Muscle of back (tissue), 3 donors: ENCODE measurements at regions not wholly inside any gene's neighbourhood (a gene's known extent, or its start where the extent isn't known, plus 50 kb on each side); places are given as distances from the start of the nearest gene placed in this dataset.

Experiments used
- DNase-seq, 3 donors: peaks; one replicate each; pipeline versions ENCODE4 v3.0.0 to v3.0.0-alpha.2; 2013

GRCh38 chrX:82081027-82081426 lies 879.1 kb downstream of the SH3BGRL start:
- DNase-seq = no peak

GRCh38 chrX:82087699-82088098 lies 885.8 kb downstream of the SH3BGRL start:
- DNase-seq = no peak

- no peak for DNase-seq
Measured at GRCh38 chrX:82092307-82092706, 890.4 kb downstream of the SH3BGRL start.

DNA sequence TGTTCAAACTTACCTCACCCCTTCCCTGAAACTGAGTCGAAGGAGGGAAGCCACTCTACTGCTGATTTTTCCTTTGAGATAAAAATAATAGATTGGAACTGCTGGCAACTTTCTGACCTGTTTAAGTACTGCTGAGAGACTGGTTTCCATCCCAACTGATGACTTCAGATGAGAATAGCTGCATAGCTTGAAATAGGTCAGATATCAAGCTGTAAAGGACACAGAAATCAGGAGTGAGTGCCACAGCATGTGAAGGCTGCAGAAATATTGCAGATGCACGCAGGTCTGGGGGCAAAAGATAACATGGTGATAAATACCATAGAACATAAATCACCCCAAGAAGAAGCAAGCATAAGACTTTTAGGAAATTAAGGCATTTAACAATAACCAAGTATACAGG lies 923.2 kb downstream of the SH3BGRL start:
- DNase-seq = no peak

- no peak for DNase-seq
Measured at GRCh38 chrX:82127228-82128123, 925.6 kb downstream of the SH3BGRL start.

DNA sequence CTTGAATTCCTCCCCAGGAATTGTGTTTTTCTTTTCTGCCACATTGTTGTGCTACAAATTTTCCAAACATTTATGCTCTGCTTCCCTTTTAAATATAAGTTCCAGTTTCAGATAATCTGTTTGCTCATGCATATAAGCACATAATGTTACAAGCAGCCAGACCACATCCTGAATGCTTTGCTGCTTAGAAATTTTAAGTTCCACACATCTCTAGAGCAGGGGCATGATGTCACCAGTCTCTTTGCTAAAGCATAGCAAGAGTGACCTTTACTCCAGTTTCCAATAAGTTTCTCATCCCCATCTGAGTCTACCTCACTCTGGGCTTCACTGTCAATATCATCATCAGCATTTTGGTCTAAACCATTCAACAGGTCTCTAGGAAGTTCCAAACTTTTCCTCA lies 932.5 kb downstream of the SH3BGRL start:
- no peak for DNase-seq

- no peak for DNase-seq
Measured at GRCh38 chrX:82141942-82142341, 940.0 kb downstream of the SH3BGRL start.

DNA sequence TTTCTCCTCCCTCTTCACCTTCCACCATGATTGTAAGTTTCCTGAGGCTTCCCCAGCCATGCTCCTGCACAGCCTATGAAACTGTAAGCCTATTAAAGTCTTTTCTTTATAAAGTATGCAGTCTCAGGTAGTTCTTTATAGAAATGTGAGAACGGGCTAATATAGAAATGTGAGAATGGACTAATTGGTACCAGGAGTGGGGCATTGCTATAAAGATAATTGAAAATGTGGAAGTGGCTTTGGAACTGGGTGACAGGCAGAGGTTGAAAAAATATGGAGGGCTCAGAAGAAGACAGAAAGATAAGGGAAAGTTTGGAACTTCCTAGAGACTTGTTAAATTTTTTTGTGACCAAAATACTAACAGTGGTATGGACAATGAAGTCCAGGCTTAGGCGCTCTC lies 959.3 kb downstream of the SH3BGRL start:
- DNase-seq = no peak

DNA sequence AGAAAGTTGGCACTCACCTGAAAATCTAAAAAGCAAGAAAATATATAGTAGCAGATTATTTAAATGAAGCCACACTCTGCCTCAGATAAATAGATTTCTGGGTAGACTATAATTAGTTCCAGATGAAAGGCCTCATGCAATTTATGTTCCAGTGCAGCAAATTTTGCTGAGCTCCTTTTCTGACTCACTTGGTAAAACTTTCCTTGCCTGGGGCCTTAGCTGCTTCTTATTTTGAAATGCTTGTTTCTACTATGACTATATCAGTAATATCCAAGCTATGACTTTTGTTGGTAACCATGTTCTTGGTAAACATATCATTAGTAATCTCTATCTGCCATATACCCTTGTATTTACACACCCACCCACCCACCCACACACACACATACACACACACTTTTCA lies 961.8 kb downstream of the SH3BGRL start:
- DNase-seq = no peak

DNA sequence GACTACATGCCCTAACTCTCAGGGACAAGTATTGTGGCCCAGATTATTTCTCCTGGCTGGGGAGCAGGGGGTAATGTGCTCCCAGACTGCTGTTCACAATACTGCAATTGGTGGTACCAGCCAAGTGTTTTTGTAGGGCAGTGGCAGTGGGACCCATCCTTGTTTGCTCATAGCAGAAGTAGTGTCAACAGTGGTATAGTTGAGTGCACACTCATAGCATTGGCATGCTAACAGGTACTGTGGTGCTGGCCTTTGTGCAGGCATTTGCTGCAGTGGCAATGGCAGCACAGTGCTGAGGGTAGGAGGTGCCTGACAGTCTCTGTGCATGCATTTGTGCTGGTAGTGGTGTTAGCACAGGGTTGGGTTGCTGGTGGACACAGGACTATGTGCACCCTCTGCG lies 995.0 kb downstream of the SH3BGRL start:
- no peak for DNase-seq

DNA sequence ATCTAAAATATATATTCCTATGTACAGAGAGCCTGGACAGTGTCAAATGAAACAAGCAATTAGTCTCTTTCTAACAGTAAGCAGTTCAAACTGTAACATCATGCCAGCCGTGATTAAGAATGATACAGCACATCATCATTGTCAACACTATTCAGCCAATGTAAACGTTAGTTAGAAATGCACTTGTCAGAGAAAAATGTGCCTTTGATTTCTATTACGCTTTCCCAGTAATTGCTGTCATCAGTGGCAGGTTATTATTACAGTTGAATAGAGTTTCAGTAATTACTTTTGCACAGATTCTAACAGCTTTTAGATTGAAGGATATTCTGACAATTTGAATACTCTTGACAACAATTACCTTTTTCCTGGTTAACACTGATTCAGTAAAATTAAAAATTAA lies 1007.1 kb downstream of the SH3BGRL start:
- DNase-seq = no peak

GRCh38 chrX:82218361-82218760 lies 1016.5 kb downstream of the SH3BGRL start:
- peak in 1 of 3 donors; percentile 0 for DNase-seq

- no peak for DNase-seq
Measured at GRCh38 chrX:82219129-82219528, 1017.2 kb downstream of the SH3BGRL start.

- DNase-seq = no peak
Measured at GRCh38 chrX:82224961-82225360, 1023.1 kb downstream of the SH3BGRL start.

GRCh38 chrX:82230013-82230412 lies 1028.1 kb downstream of the SH3BGRL start:
- no peak for DNase-seq

DNA sequence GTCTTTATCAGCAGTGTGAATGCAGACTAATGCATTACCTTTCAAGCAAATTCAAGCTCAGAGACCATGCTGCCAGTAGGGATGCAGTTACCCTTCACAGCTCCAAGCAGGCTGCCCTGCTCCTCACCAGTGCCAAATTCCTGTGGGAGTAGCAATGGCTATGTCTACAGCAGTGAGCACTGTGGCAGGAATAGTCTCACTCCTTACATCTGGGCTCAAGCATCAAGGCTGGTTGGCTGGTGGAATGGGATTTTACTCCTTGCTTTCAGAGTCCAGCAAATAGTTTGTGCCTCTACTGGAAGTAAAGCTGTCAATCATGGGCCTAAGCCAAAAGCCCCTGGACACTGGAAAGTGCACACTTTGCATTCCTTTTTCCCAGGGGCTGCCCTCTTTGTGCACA lies 1030.8 kb downstream of the SH3BGRL start:
- peak in 1 of 3 donors; percentile 0 for DNase-seq

DNA sequence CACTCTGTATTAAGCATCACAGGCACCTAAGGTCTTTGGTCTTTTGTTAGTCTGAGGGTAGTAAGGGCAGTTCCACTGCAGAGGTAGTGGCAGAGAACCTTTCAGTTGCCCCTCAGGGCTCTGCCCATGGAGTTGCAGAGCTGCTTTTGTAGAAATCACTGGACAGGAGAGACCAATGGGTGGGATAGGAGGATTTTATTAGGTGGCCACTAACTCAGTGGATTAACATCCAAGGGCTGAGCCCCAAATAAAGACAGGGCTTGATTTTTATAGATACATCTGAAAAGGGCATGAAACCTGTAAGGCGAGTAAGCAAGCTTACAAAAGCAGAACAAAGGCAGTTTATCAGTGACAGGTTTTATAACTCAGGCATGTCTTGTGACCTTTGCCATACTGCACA lies 1035.4 kb downstream of the SH3BGRL start:
- no peak for DNase-seq
